Fibroblast of mammary gland (primary cell): ENCODE measurements at regions not wholly inside any gene's neighbourhood (a gene's known extent, or its start where the extent isn't known, plus 50 kb on each side); places are given as distances from the start of the nearest gene placed in this dataset.

Experiments
- DNase-seq: peaks from one replicate; pipeline ENCODE4 v3.0.0-alpha.2; 2010; ENCODE audit warnings: low read depth
- H3K4me3 ChIP-seq: 2 replicates; pipeline ENCODE4 v1.5.1; 2011; ENCODE audit warnings: low read depth, mild to moderate bottlenecking, low read length, moderate library complexity; ENCODE audit not compliant: control insufficient read depth
- CTCF ChIP-seq: conservative IDR thresholded peaks from 2 replicates; pipeline ENCODE4 v1.5.1; 2011; ENCODE audit warnings: low read depth, low read length, inconsistent platforms; ENCODE audit not compliant: control insufficient read depth, insufficient read depth

- H3K4me3 ChIP-seq, result no peak overlapping the region
- no peak for DNase-seq
- no peak for TF ChIP-seq CTCF
These were observed 143.4 kb downstream of the CDC5L start for GRCh38 chr6:44530910-44531234.

GRCh38 chr6:44531442-44532015 is 144.0 kb downstream of the CDC5L start:
- H3K4me3 ChIP-seq, result no peak overlapping the region
- no peak for DNase-seq
- TF ChIP-seq CTCF, result no peak

- no peak overlapping the region for H3K4me3 ChIP-seq
- TF ChIP-seq CTCF, result no peak
- no peak for DNase-seq
These were observed 145.9 kb downstream of the CDC5L start for GRCh38 chr6:44533421-44533820.

GRCh38 chr6:44534291-44534690 is 146.8 kb downstream of the CDC5L start:
- DNase-seq, result peak; percentile 17
- no peak overlapping the region for H3K4me3 ChIP-seq
- no peak for TF ChIP-seq CTCF

GRCh38 chr6:44535446-44535845 is 147.9 kb downstream of the CDC5L start:
- no peak overlapping the region for H3K4me3 ChIP-seq
- no peak for DNase-seq
- no peak for TF ChIP-seq CTCF

GRCh38 chr6:44535967-44536366 is 148.5 kb downstream of the CDC5L start:
- no peak for TF ChIP-seq CTCF
- H3K4me3 ChIP-seq, result no peak overlapping the region
- no peak for DNase-seq

GRCh38 chr6:44537306-44538049 is 150.0 kb downstream of the CDC5L start:
- H3K4me3 ChIP-seq, result no peak overlapping the region
- no peak for DNase-seq
- TF ChIP-seq CTCF, result no peak
